ENCODE measurements at regions not wholly inside any gene's neighbourhood (a gene's known extent, or its start where the extent isn't known, plus 50 kb on each side); places are given as distances from the start of the nearest gene placed in this dataset.
"Not testable (repeated sequence)": the region's sequence is repeated elsewhere in the genome, so short reads cannot be mapped to it uniquely, and the experiment has no call there.

- not testable (repeated sequence) for DNase-seq
Measured at GRCh38 chr9:97248252-97248651, 59.2 kb upstream of the CCDC180 start.

GRCh38 chr9:97243606-97244005, 63.9 kb upstream of the CCDC180 start:
- DNase-seq, result no peak

DNA sequence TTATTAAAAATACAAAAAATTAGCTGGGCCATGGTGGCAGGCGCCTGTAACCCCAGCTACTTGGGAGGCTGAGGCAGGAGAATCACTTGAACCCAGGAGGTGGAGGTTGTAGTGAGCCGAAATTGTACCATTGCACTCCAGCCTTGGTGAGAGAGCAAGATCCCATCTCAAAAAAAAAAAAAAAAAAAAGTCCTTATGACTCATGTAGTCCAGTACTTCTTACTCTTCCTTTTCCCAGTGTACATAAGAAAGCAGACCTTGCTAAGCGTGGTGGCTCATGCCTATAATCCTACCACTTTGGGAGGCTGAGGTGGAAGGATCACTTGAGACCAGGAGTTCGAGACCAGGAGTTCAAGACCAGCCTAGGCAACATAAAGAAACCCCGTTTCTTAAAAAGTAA, 66.0 kb upstream of the CCDC180 start:
- not testable (repeated sequence) for DNase-seq

GRCh38 chr9:97237951-97238889, 69.2 kb upstream of the CCDC180 start:
- peak; percentile 20 for DNase-seq

DNA sequence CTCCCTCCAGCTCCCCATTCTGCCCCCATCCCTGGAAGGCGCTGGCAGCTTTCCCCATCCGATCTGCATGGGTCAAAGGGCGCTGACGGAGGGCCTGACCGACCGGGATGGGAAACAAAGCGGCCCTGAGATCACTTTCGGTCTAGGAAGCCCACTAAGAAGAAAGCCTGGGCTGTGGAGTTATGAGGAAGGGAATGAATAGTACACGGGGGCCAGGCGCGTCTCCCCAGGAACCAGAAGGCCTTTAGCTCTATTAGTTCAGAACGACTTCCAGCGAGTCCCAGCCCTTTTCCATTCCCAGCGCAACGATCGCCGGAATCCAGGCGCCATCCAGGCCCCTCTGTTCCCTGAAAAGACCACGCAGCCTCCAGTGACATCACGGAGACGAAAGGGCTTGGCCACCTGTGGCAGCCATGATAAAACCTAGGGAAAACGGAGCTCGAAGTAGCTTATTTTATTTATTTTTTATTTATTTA, 70.1 kb upstream of the CCDC180 start:
- no peak for DNase-seq

DNA sequence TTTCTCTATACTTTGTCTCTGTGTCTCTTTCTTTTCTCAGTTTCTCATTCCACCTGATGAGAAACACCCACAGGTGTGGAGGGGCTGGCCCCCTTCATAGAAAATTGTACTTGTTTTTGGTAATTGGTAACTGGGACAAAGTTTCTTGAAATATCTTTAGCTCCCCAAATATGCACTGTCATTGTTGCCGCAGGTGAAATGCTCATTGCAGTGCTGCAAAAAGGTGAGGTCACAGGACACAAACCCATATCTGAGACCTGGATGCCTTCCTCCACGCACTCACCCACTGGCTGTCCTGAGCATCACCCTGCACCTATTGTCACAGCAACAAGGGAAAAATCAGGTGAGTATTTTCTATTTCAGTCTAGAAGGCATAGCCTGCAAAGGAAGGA, 74.5 kb upstream of the CCDC180 start:
- DNase-seq, result not testable (repeated sequence)

DNA sequence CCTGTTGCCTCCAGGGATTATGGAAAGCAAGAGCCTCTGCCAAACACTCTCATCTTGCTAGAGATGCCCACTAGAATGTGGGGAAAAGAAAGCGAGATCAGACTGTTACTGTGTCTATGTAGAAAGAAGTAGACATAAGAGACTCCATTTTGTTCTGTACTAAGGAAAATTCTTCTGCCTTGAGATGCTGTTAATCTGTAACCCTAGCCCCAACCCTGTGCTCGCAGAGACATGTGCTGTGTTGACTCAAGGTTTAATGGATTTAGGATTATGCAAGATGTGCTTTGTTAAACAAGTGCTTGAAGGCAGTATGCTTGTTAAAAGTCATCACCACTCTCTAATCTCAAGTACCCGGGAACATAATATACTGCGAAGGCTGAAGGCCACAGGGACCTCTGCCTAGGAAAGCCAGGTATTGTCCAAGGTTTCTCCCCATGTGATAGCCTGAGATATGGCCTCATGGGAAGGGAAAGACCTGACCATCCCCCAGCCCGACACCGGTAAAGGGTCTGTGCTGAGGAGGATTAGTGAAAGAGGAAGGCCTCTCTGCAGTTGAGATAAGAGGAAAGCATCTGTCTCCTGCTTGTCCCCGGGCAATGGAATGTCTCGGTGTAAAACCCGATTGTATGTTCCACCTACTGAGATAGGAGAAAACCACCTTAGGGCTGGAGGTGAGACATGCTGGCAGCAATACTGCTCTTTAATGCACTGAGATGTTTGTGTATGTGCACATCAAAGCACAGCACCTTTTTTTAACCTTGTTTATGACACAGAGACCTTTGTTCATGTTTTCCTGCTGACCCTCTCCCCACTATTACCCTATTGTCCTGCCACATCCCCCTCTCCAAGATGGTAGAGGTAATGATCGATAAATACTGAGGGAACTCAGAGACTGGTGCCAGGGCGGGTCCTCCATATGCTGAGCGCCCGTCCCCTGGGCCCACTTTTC, 75.1 kb upstream of the CCDC180 start:
- not testable (repeated sequence) for DNase-seq

GRCh38 chr9:97222393-97222792, 85.1 kb upstream of the CCDC180 start:
- DNase-seq, result not testable (repeated sequence)

DNA sequence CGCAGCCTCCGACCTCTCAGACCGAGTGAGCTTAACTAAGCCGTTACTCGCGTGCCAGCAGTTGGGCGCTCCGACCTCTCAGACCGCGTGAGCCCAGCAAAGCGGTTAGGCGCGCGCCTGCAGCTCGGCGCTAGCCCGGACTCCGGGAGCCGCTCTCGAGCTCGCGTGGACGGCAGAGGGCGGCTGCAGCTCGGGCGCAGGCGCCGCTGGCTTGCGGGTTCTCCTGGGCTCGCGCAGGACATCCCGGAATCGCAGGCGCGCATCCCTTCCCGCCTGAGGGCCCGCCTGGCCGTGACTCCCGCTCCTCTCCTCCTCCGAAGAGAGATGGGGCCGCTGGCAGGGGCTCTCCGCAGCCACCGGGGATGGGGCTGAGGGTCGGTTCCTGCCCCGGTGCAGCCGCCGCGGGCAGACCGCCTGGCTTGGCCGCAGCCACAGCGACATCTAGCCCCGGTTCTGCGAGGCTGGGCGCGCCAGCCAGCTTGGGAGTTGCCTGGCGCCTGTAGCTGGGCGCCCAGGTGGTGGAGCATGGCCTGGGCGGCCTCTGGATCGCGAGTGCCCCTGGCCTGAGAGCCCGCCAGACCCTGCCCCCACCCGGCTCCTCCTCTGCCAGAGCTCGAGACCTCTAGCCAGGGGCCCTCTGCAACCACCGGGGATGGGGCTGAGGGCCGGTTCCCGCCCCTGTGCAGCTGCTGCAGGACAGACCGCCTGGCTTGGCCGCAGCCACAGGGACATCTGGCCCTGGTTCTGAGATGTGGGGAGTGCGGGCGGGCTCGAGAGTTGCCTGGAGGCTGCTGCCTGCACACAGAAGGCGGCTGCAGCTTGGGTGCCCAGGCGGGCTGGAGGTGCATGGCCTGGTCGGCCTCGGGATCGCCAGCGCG, 85.7 kb upstream of the CCDC180 start:
- DNase-seq, result peak; percentile 32

DNA sequence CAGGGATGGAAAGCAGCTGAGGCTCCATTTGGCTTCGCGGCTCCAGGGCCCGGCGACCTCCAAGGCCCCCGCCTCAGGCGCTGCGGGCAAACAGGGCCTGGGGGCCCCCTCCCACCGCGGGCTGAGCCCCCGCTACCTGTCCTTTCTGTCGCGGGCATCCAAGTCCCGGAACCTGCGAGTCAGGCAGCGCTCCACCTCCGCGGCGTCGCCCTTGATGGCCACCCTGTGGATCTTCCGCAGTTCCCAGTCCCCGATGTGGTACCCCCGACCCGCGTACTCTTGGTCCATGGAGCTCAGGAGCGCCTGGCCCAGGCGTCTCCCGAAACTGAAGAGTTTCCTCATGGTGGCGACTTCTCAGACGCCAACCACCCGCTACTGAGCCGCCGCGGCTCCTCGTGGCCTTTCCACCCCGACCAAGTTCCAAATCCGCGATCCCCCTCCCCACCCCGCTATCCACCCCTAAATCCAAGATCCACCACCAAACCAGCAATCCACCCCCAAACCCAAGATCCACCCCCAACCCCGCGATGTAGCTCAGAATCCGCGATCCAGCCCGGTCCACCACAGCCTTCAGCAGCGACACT, 86.5 kb upstream of the CCDC180 start:
- no peak for DNase-seq

- not testable (repeated sequence) for DNase-seq
Measured at GRCh38 chr9:97220396-97220795, 87.1 kb upstream of the CCDC180 start.

DNA sequence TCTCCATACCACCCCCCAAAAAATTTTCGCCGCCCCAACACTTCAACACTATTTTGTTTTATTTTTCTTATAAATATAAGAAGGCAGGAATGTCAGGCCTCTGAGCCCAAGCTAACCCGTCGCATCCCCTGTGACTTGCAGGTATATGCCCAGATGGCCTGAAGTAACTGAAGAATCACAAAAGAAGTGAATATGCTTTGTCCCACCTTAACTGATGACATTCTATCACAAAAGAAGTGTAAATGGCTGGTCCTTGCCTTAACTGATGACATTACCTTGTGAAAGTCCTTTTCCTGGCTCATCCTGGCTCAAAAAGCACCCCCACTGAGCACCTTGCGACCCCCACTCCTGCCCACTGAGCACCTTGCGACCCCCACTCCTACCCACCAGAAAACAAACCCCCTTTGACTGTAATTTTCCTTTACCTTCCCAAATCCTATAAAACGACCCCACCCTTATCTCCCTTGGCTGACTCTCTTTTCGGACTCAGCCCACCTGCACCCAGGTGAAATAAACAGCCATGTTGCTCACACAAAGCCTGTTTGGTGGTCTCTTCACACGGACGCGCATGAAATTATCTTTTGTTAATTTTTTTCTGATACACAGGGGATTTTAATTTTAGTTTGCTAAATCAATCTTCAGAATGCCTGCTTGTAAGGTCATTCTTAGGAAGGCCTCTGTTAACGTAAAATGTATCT, 87.9 kb upstream of the CCDC180 start:
- DNase-seq, result not testable (repeated sequence)

GRCh38 chr9:97215127-97215526, 92.3 kb upstream of the CCDC180 start:
- DNase-seq, result not testable (repeated sequence)

- DNase-seq, result not testable (repeated sequence)
Measured at GRCh38 chr9:97214556-97214955, 92.9 kb upstream of the CCDC180 start.

GRCh38 chr9:97199683-97200082, 107.8 kb upstream of the CCDC180 start:
- DNase-seq, result not testable (repeated sequence)

DNA sequence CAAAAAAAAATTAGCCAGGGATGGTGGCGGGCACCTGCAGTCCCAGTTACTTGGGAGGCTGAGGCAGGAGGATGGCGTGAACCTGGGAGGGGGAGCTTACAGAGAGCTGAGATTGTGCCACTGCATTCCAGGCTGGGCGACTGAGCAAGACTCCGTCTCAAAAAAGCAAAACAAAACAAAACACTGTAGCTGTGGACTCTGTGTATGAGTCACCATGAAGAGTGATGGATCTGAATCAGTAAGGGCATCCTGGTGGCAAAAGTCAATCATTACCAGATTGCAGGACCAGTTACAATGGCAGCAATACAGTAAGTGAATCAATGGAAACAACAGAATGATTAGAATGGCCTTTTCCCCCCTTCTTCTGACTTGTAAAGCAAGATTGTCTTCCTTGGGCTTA, 113.7 kb upstream of the CCDC180 start:
- not testable (repeated sequence) for DNase-seq

DNA sequence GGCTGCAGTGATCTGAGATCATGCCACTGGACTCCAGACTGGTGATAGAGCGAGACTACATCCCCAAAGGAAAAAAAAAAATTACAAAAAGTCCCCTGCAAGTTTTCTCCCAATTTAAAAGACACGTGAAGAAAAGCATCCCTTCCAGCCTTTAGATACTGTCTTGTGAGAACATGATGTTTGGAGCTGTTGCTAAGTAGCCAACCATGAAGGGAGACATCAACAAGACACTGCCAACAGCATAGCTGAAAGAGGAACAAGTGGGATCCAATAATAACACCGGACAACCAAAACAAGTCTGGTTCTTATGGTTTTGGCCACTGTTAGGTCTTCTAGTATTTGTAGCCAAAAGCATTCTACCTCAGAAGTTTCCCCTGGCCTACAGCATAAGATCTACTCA, 118.9 kb upstream of the CCDC180 start:
- no peak for DNase-seq

DNA sequence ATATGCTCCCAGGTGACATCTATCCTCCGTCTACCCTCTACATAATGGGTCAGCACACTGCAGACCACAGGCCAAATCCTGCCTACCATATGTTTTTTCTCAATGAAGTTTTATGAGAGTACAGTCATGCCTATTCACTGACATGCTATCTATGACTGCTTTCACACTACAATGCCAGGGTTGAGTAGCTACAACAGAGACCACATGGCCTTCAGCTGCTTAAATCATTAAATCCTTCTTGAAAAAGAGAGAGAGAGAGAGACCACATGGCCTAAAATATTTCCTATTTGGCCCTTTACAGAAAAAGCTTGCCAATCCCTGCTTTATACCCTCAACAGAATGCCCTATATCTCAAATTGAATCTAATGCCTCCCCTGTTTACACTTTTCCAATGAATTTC, 119.8 kb upstream of the CCDC180 start:
- not testable (repeated sequence) for DNase-seq

- no peak for DNase-seq
Measured at GRCh38 chr9:97186493-97186892, 121.0 kb upstream of the CCDC180 start.

- DNase-seq, result not testable (repeated sequence)
Measured at GRCh38 chr9:97182532-97182931, 124.9 kb upstream of the CCDC180 start.

DNA sequence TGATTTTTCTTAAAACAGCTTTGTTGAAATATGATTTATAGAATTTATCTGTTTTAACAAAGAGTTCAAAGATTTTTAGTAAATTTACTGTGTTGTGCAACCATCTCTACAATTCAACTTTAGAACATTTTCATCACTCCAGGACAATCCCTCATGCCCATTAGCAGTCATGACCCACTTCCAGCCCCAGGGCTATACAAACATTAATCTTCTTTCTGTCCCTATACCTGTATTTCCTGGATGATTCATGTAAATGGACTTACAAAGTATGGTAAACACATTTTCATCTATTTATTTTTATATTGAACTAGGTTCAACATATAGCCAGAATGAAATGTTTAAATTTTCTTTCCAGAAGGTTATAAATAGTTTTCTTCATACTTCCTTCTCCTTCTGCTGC, 127.8 kb upstream of the CCDC180 start:
- DNase-seq, result no peak
